ENCODE measurements at regions not wholly inside any gene's neighbourhood (a gene's known extent, or its start where the extent isn't known, plus 50 kb on each side); places are given as distances from the start of the nearest gene placed in this dataset.

- TF ChIP-seq, protein P1, sequence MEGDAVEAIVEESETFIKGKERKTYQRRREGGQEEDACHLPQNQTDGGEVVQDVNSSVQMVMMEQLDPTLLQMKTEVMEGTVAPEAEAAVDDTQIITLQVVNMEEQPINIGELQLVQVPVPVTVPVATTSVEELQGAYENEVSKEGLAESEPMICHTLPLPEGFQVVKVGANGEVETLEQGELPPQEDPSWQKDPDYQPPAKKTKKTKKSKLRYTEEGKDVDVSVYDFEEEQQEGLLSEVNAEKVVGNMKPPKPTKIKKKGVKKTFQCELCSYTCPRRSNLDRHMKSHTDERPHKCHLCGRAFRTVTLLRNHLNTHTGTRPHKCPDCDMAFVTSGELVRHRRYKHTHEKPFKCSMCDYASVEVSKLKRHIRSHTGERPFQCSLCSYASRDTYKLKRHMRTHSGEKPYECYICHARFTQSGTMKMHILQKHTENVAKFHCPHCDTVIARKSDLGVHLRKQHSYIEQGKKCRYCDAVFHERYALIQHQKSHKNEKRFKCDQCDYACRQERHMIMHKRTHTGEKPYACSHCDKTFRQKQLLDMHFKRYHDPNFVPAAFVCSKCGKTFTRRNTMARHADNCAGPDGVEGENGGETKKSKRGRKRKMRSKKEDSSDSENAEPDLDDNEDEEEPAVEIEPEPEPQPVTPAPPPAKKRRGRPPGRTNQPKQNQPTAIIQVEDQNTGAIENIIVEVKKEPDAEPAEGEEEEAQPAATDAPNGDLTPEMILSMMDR (IDR thresholded peaks at IDR 0.05): no peak
- TF ChIP-seq EP300 (IDR thresholded peaks at IDR 0.05): no peak
- TF ChIP-seq POLR2AphosphoS5 (IDR thresholded peaks at IDR 0.05): no peak
- no peak for TF ChIP-seq POLR2A (IDR thresholded peaks at IDR 0.05)
These were observed 140.9 kb upstream of the TGFBR2 start for GRCh38 chr3:30465454-30465853.

All from sigmoid colon (tissue), 4 donors.